ENCODE measurements at regions not wholly inside any gene's neighbourhood (a gene's known extent, or its start where the extent isn't known, plus 50 kb on each side); places are given as distances from the start of the nearest gene placed in this dataset.
"Not testable (repeated sequence)": the region's sequence is repeated elsewhere in the genome, so short reads cannot be mapped to it uniquely, and the experiment has no call there.

- TF ChIP-seq, protein P1, sequence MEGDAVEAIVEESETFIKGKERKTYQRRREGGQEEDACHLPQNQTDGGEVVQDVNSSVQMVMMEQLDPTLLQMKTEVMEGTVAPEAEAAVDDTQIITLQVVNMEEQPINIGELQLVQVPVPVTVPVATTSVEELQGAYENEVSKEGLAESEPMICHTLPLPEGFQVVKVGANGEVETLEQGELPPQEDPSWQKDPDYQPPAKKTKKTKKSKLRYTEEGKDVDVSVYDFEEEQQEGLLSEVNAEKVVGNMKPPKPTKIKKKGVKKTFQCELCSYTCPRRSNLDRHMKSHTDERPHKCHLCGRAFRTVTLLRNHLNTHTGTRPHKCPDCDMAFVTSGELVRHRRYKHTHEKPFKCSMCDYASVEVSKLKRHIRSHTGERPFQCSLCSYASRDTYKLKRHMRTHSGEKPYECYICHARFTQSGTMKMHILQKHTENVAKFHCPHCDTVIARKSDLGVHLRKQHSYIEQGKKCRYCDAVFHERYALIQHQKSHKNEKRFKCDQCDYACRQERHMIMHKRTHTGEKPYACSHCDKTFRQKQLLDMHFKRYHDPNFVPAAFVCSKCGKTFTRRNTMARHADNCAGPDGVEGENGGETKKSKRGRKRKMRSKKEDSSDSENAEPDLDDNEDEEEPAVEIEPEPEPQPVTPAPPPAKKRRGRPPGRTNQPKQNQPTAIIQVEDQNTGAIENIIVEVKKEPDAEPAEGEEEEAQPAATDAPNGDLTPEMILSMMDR (IDR thresholded peaks at IDR 0.05; ENCODE audit: insufficient read depth, low read depth, low read length, missing control alignments): no peak
- no peak for DNase-seq (ENCODE audit: low read depth)
- no peak overlapping the region for H3K4me3 ChIP-seq (ENCODE audit: low read length)
Measured at GRCh38 chr5:166119506-166119905, 2171.9 kb upstream of the WWC1 start.

- TF ChIP-seq, protein P1 (IDR thresholded peaks at IDR 0.05; ENCODE audit: insufficient read depth, low read depth, low read length, missing control alignments): no peak
- no peak overlapping the region for H3K4me3 ChIP-seq (ENCODE audit: low read length)
- no peak for DNase-seq (ENCODE audit: low read depth)
Measured at GRCh38 chr5:166123717-166124116, 2167.7 kb upstream of the WWC1 start.

GRCh38 chr5:166127766-166128570, 2163.5 kb upstream of the WWC1 start:
- no peak for DNase-seq (ENCODE audit: low read depth)
- TF ChIP-seq, protein P1 (IDR thresholded peaks at IDR 0.05; ENCODE audit: insufficient read depth, low read depth, low read length, missing control alignments): no peak
- H3K4me3 ChIP-seq (ENCODE audit: low read length): no peak overlapping the region

- not testable (repeated sequence) for DNase-seq (ENCODE audit: low read depth); H3K4me3 ChIP-seq (ENCODE audit: low read length)
Measured at GRCh38 chr5:166145107-166145506, 2146.3 kb upstream of the WWC1 start.

DNA sequence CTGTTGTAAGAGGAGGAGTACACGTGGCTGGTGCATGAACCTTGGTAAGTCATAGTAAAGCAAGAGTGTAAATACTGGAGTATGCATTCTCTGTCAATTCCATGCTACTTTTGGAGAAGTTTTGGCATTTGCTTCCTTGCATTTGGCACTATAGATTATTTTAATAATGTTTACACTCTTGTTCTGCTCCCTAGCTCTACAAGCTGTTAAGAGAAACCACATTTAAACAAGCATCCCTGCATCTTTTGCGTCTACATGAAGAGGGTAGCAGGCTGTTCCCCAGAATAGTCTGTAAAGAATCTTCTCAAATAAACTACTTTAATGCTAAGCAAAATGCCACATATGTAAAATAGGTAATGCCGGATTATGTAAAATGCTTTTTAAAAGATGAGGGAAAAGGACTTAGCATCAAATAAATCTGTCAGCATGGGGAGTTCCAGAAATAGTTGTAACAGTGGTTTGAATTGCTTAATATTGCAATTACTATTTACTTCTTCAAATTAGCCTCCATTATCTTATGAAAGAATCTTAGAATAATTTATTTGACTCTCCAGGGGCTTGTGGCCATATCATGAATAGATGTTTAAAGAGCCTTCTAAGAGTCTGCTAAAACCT, 2127.3 kb upstream of the WWC1 start:
- H3K4me3 ChIP-seq (ENCODE audit: low read length): no peak overlapping the region
- no peak for DNase-seq (ENCODE audit: low read depth)
- TF ChIP-seq, protein P1 (IDR thresholded peaks at IDR 0.05; ENCODE audit: insufficient read depth, low read depth, low read length, missing control alignments): no peak

GRCh38 chr5:166165596-166165995, 2125.8 kb upstream of the WWC1 start:
- DNase-seq (ENCODE audit: low read depth): peak; percentile 6
- H3K4me3 ChIP-seq (ENCODE audit: low read length): no peak overlapping the region
- TF ChIP-seq, protein P1 (IDR thresholded peaks at IDR 0.05; ENCODE audit: insufficient read depth, low read depth, low read length, missing control alignments): no peak

DNA sequence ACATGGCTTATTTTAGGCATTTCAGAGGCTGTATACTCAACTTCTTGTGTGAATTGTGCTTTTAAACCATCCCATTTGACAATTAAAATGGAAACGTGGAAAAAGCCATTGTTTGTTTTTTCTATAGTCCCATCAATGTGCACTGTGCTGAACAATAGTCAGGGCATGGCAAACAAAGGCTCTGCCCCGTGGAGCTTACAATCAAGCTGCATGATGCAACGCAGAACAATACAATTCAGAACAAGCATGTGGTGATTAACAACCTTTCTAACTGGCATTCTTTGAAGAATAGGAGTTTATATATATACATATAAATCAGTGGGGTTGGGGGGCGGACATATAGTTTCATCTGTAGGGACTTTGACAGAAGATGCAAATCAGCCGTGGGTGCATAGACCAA, 2125.4 kb upstream of the WWC1 start:
- TF ChIP-seq, protein P1 (IDR thresholded peaks at IDR 0.05; ENCODE audit: insufficient read depth, low read depth, low read length, missing control alignments): no peak
- DNase-seq (ENCODE audit: low read depth): no peak
- H3K4me3 ChIP-seq (ENCODE audit: low read length): no peak overlapping the region
